Panc1 (cell line): ENCODE measurements at regions not wholly inside any gene's neighbourhood (a gene's known extent, or its start where the extent isn't known, plus 50 kb on each side); places are given as distances from the start of the nearest gene placed in this dataset.

Experiments
- ATAC-seq: fragments of 200-7000 bp; cut with Tn5 transposase; 2 replicates; pipeline ENCODE4 v1.9.1; 2020; ENCODE audit warnings: mild to moderate bottlenecking, moderate library complexity
- BruUV-seq: library from RNA; stranded (reverse); fragments of 400-500 nt; replicated peaks from 2 replicates; lab custom pipeline; 2021; lab: Mats Ljungman, UMichigan
- CTCF ChIA-PET: fragments of 300-600 bp; sonication (Branson Sonifier 250); formaldehyde crosslinking; loops from one replicate; lab custom pipeline; 2022; ENCODE audit warnings: antibody characterized with exemption; lab: Charles Lee
- POLR2A ChIA-PET: fragments of 300-600 bp; sonication (Branson Sonifier 250); formaldehyde crosslinking; loops from one replicate; lab custom pipeline; 2022; ENCODE audit warnings: antibody characterized with exemption; lab: Charles Lee
- DNase-seq: peaks from one replicate; pipeline ENCODE4 v3.0.0-alpha.2; 2010; ENCODE audit warnings: low read depth, low spot score
- H3K27ac ChIP-seq: 2 replicates; pipeline ENCODE4 v1.5.1; 2011; ENCODE audit warnings: mild to moderate bottlenecking, low read length, inconsistent platforms
- H3K27me3 ChIP-seq: fragments of 200-500 bp; sonication (Bioruptor generic); 2 replicates; pipeline ENCODE4 v1.6.0; 2014; ENCODE audit warnings: low read length, inconsistent platforms; ENCODE audit not compliant: control insufficient read depth, insufficient read depth
- H3K36me3 ChIP-seq: fragments of 200-500 bp; sonication (Bioruptor generic); 2 replicates; pipeline ENCODE4 v1.5.1; 2014; ENCODE audit warnings: inconsistent platforms, mild to moderate bottlenecking, low read length, moderate library complexity; ENCODE audit not compliant: control insufficient read depth, insufficient read depth
- H3K4me1 ChIP-seq: 2 replicates; pipeline ENCODE4 v1.5.1; 2011; ENCODE audit warnings: inconsistent platforms, mild to moderate bottlenecking, low read length, moderate library complexity; ENCODE audit not compliant: control insufficient read depth, insufficient read depth
- H3K4me3 ChIP-seq, 2 experiments: 2 replicates each; pipeline ENCODE4 v1.5.1; 2011 to 2012; ENCODE audit warnings: low read depth in 2 of 2, low read length in 2 of 2, mild to moderate bottlenecking in 2 of 2, inconsistent platforms in 1 of 2, moderate library complexity in 1 of 2
- H3K9me3 ChIP-seq: fragments of 200-500 bp; sonication (Bioruptor generic); 2 replicates; pipeline ENCODE4 v1.5.1; 2014; ENCODE audit warnings: low read depth, mild to moderate bottlenecking, inconsistent platforms, low read length, moderate library complexity; ENCODE audit not compliant: control insufficient read depth, insufficient read depth
- POLR2AphosphoS5 ChIP-seq: IDR thresholded peaks from 2 replicates; pipeline ENCODE4 v1.6.1; 2012; ENCODE audit warnings: mild to moderate bottlenecking, low read depth, low read length, moderate library complexity
- REST ChIP-seq, 2 experiments: IDR thresholded peaks; 2 replicates each; pipeline ENCODE4 v1.6.1; 2011 to 2012; ENCODE audit warnings: low read depth in 2 of 2, control low read depth in 1 of 2, low read length in 1 of 2, mild to moderate bottlenecking in 1 of 2, moderate library complexity in 1 of 2; ENCODE audit not compliant: insufficient read depth in 1 of 2
- SIN3A ChIP-seq: IDR thresholded peaks from 2 replicates; pipeline ENCODE4 v1.6.1; 2012; ENCODE audit warnings: low read depth, mild to moderate bottlenecking, low read length, moderate library complexity, borderline replicate concordance; ENCODE audit not compliant: insufficient read depth
- TCF7L2 ChIP-seq: IDR thresholded peaks from 2 replicates; pipeline ENCODE4 v1.6.1; 2011; ENCODE audit warnings: mild to moderate bottlenecking, low read depth, low read length, inconsistent platforms
- in situ Hi-C: cut with HindIII; loops from 2 replicates; pipeline ENCODE4 v1.10.0; 2016; ENCODE audit warnings: low sequenced_read_pairs, low pct_unique_long_range_greater_than_20kb
- intact Hi-C: fragments of 100-400 bp; cut with micrococcal nuclease; formaldehyde crosslinking; loops from one replicate; pipeline ENCODE4 v1.10.0; 2022; ENCODE audit not compliant: unreplicated experiment
- TF ChIP-seq, protein P1 (sequence below): fragments of 450-650 bp; IDR thresholded peaks from 2 replicates; pipeline ENCODE4 v1.5.1; 2017; ENCODE audit warnings: mild to moderate bottlenecking

- ATAC-seq (no peak), DNase-seq (no peak)
- H3K36me3 ChIP-seq: no peaks in the 10 kb centered on the region
- BruUV-seq: no TSS peak
- no peak for TF ChIP-seq POLR2AphosphoS5
- TF ChIP-seq SIN3A: no peak
- TF ChIP-seq REST (IDR thresholded peaks at IDR 0.05; ENCODE audit: insufficient read depth in 1 of 2, low read depth in 2 of 2, low read length in 1 of 2): no peak
- TF ChIP-seq TCF7L2: no peak
- TF ChIP-seq, protein P1, sequence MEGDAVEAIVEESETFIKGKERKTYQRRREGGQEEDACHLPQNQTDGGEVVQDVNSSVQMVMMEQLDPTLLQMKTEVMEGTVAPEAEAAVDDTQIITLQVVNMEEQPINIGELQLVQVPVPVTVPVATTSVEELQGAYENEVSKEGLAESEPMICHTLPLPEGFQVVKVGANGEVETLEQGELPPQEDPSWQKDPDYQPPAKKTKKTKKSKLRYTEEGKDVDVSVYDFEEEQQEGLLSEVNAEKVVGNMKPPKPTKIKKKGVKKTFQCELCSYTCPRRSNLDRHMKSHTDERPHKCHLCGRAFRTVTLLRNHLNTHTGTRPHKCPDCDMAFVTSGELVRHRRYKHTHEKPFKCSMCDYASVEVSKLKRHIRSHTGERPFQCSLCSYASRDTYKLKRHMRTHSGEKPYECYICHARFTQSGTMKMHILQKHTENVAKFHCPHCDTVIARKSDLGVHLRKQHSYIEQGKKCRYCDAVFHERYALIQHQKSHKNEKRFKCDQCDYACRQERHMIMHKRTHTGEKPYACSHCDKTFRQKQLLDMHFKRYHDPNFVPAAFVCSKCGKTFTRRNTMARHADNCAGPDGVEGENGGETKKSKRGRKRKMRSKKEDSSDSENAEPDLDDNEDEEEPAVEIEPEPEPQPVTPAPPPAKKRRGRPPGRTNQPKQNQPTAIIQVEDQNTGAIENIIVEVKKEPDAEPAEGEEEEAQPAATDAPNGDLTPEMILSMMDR: no peak
- H3K4me3 ChIP-seq: no peak overlapping the region
- intact Hi-C loops: no loop called here
- no peak overlapping the region for H3K27ac ChIP-seq
- CTCF ChIA-PET: no interaction called here
- H3K27me3 ChIP-seq: no peaks in the 10 kb centered on the region
- no peaks in the 10 kb centered on the region for H3K9me3 ChIP-seq
- in situ Hi-C loops: no loop called here
- POLR2A ChIA-PET: no interaction called here
- H3K4me1 ChIP-seq: no peaks in the 10 kb centered on the region
These were observed 82.3 kb upstream of the SLC24A4 start for GRCh38 chr14:92240658-92241057.

GRCh38 chr14:92241966-92242595, 80.9 kb upstream of the SLC24A4 start:
- Histone ChIP-seq H3K27me3 (no peaks in the 10 kb centered on the region), H3K27ac (no peak overlapping the region), H3K36me3 (no peaks in the 10 kb centered on the region), H3K9me3 (no peaks in the 10 kb centered on the region), H3K4me1 (no peaks in the 10 kb centered on the region), H3K4me3 (no peak overlapping the region)
- TF ChIP-seq REST (IDR thresholded peaks at IDR 0.05; ENCODE audit: insufficient read depth in 1 of 2, low read depth in 2 of 2, low read length in 1 of 2) (no peak), POLR2AphosphoS5 (no peak), TCF7L2 (no peak), SIN3A (no peak)
- TF ChIP-seq, protein P1: no peak
- in situ Hi-C loops (no loop called here), intact Hi-C loops (no loop called here)
- DNase-seq (no peak), ATAC-seq (no peak)
- ChIA-PET POLR2A (no interaction called here), CTCF (no interaction called here)
- no TSS peak for BruUV-seq
